IMR-90 (cell line): ENCODE measurements at regions not wholly inside any gene's neighbourhood (a gene's known extent, or its start where the extent isn't known, plus 50 kb on each side); places are given as distances from the start of the nearest gene placed in this dataset.

Source experiments
- CEBPB ChIP-seq: IDR thresholded peaks from 2 replicates; pipeline ENCODE4 v1.6.1; 2012; ENCODE audit warnings: low read depth, low read length, improper control_type of control experiment
- CTCF ChIP-seq: conservative IDR thresholded peaks from 2 replicates; pipeline ENCODE4 v1.5.1; 2012; ENCODE audit warnings: mild to moderate bottlenecking, low read depth, low read length, improper control_type of control experiment
- ELK1 ChIP-seq: fragments of 150-350 bp; IDR thresholded peaks from 2 replicates; pipeline ENCODE4 v1.6.1; 2016; ENCODE audit warnings: low read depth, mild to moderate bottlenecking, low read length, moderate library complexity, borderline replicate concordance
- MAZ ChIP-seq: IDR thresholded peaks from 2 replicates; pipeline ENCODE4 v1.6.1; 2012; ENCODE audit warnings: low read depth, mild to moderate bottlenecking, low read length, improper control_type of control experiment, moderate library complexity, borderline replicate concordance
- POLR2A ChIP-seq: IDR thresholded peaks from 2 replicates; pipeline ENCODE4 v1.6.1; 2012; ENCODE audit warnings: mild to moderate bottlenecking, low read depth, low read length
- RAD21 ChIP-seq: IDR thresholded peaks from 2 replicates; pipeline ENCODE4 v1.6.1; 2012; ENCODE audit warnings: low read length, improper control_type of control experiment
- RFX5 ChIP-seq: IDR thresholded peaks from 2 replicates; pipeline ENCODE4 v1.8.0; 2012; ENCODE audit warnings: low read depth, mild to moderate bottlenecking, low read length, moderate library complexity
- SMC3 ChIP-seq: fragments of 150-350 bp; IDR thresholded peaks from 2 replicates; pipeline ENCODE4 v1.6.1; 2016; ENCODE audit warnings: low read depth, mild to moderate bottlenecking, antibody characterized with exemption, low read length, moderate library complexity
- USF2 ChIP-seq: fragments of 150-350 bp; IDR thresholded peaks from 2 replicates; pipeline ENCODE4 v1.6.1; 2017; ENCODE audit warnings: mild to moderate bottlenecking, antibody characterized with exemption, low read length, low read depth

GRCh38 chr2:4047961-4048891 is 344.9 kb downstream of the DCDC2C start:
- no peak for TF ChIP-seq POLR2A
- no peak for TF ChIP-seq CTCF
- TF ChIP-seq RFX5 = no peak
- no peak for TF ChIP-seq CEBPB
- no peak for TF ChIP-seq ELK1
- TF ChIP-seq MAZ = no peak
- no peak for TF ChIP-seq SMC3
- no peak for TF ChIP-seq RAD21
- no peak for TF ChIP-seq USF2
